Ovary (tissue), 3 donors: ENCODE measurements at regions not wholly inside any gene's neighbourhood (a gene's known extent, or its start where the extent isn't known, plus 50 kb on each side); places are given as distances from the start of the nearest gene placed in this dataset.

ENCODE experiments used
- POLR2A ChIP-seq: fragments of 450-650 bp; IDR thresholded peaks from one replicate; pipeline ENCODE4 v1.6.1; 2017; ENCODE audit warnings: antibody characterized with exemption, mild to moderate bottlenecking, moderate library complexity
- TF ChIP-seq, protein P1 (sequence below), 3 donors: fragments of 450-650 bp in 2 of 3; fragments of 200-600 bp in 1 of 3; IDR thresholded peaks; one replicate each; pipeline versions ENCODE4 v1.5.1 to v1.8.0; 2016 to 2022; ENCODE audit warnings: antibody characterized with exemption in 3 of 3, mild to moderate bottlenecking in 1 of 3
- donor health status: DM: no; HTN: no; CAD: no.

DNA sequence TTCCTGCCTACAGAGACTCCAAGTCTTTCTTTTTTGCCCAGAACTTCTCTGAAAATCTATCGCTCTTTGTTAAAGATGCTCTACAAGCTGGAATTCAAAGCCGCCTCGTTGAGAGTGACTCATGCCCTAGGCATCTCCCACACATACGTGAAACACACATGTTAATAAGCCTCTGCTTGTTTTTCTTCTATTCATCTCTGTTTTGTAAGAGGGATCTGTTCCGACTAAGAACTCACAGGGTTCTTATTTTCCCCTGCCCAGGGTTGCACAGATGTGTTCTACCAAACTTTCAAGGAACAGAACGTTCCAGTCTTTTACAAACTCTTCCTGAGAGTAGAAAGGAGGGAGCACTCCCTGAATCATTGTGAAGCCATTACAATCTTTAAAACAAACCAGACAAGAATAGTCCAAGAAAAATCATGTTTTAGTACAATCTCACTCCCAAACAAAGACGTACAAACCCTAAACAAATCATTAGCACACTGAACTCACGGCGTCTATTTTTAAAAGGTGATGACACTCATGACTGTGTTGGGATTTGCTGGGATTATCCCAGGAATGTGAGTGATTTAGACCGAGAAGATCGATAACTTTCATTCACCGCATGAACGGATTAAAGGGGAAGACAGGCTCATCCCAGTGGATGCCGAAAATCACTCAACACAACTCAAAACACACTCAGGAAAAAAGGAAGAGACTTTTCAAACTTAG is 55.3 kb upstream of the INPP5A start:
- TF ChIP-seq, protein P1, sequence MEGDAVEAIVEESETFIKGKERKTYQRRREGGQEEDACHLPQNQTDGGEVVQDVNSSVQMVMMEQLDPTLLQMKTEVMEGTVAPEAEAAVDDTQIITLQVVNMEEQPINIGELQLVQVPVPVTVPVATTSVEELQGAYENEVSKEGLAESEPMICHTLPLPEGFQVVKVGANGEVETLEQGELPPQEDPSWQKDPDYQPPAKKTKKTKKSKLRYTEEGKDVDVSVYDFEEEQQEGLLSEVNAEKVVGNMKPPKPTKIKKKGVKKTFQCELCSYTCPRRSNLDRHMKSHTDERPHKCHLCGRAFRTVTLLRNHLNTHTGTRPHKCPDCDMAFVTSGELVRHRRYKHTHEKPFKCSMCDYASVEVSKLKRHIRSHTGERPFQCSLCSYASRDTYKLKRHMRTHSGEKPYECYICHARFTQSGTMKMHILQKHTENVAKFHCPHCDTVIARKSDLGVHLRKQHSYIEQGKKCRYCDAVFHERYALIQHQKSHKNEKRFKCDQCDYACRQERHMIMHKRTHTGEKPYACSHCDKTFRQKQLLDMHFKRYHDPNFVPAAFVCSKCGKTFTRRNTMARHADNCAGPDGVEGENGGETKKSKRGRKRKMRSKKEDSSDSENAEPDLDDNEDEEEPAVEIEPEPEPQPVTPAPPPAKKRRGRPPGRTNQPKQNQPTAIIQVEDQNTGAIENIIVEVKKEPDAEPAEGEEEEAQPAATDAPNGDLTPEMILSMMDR (IDR thresholded peaks at IDR 0.05), result no peak
- TF ChIP-seq POLR2A, result no peak
